IMR-90 (cell line): ENCODE measurements at regions not wholly inside any gene's neighbourhood (a gene's known extent, or its start where the extent isn't known, plus 50 kb on each side); places are given as distances from the start of the nearest gene placed in this dataset.

Experiments used
- ATAC-seq: fragments of 200-7000 bp; cut with Tn5 transposase; 2 replicates; pipeline ENCODE4 v1.9.1; 2020; ENCODE audit warnings: low read depth, mild to moderate bottlenecking, moderate library complexity
- BruUV-seq: library from RNA; stranded (reverse); fragments of 400-500 nt; replicated peaks from 2 replicates; lab custom pipeline; 2021; lab: Mats Ljungman, UMichigan
- CTCF ChIA-PET: fragments of 300-600 bp; formaldehyde crosslinking; extraction: SDS; loops from one replicate; lab custom pipeline; 2021; ENCODE audit warnings: antibody characterized with exemption; lab: Yijun Ruan, JAX
- POLR2A ChIA-PET: fragments of 300-600 bp; sonication (Branson Sonifier 250); formaldehyde crosslinking; loops from one replicate; lab custom pipeline; 2022; ENCODE audit warnings: antibody characterized with exemption; ENCODE audit not compliant: unreplicated experiment; lab: Charles Lee
- DNase-seq: peaks from one replicate; pipeline ENCODE4 v3.0.0; 2013
- H2AFZ ChIP-seq: replicated peaks from 2 replicates; pipeline ENCODE3; 2013; ENCODE audit warnings: low read length, mild to moderate bottlenecking; ENCODE audit not compliant: poor library complexity
- H2AK5ac ChIP-seq: 2 replicates; pipeline ENCODE4 v1.6.1; 2013; ENCODE audit warnings: low read depth, low read length, inconsistent platforms
- H2AK9ac ChIP-seq: replicated peaks from 2 replicates; pipeline ENCODE3; 2013; ENCODE audit warnings: mild to moderate bottlenecking, low read depth, low read length, moderate library complexity; ENCODE audit not compliant: poor library complexity
- H2BK120ac ChIP-seq: 2 replicates; pipeline ENCODE4 v1.6.1; 2013; ENCODE audit warnings: low read depth, low read length, inconsistent platforms
- H2BK15ac ChIP-seq: 3 replicates; pipeline ENCODE4 v1.6.1; 2013; ENCODE audit warnings: low read depth, low read length, inconsistent platforms
- H2BK20ac ChIP-seq: 2 replicates; pipeline ENCODE4 v1.6.1; 2013; ENCODE audit warnings: low read depth, mild to moderate bottlenecking, inconsistent platforms, low read length, moderate library complexity
- H2BK5ac ChIP-seq: 2 replicates; pipeline ENCODE4 v1.6.1; 2013; ENCODE audit warnings: mild to moderate bottlenecking, low read depth, low read length, inconsistent platforms; ENCODE audit not compliant: poor library complexity, severe bottlenecking
- H3K14ac ChIP-seq: replicated peaks from 2 replicates; pipeline ENCODE4 v1.6.1; 2013; ENCODE audit warnings: low read depth, low read length, inconsistent platforms
- H3K18ac ChIP-seq: 2 replicates; pipeline ENCODE4 v1.6.1; 2013; ENCODE audit warnings: low read depth, low read length, control low read depth
- H3K23ac ChIP-seq: 2 replicates; pipeline ENCODE4 v1.6.1; 2013; ENCODE audit warnings: low read depth, low read length, inconsistent platforms
- H3K27ac ChIP-seq: 2 replicates; pipeline ENCODE4 v1.5.1; 2013; ENCODE audit warnings: mild to moderate bottlenecking, control low read depth, low read length; ENCODE audit not compliant: insufficient read depth
- H3K27me3 ChIP-seq: 2 replicates; pipeline ENCODE4 v1.6.1; 2013; ENCODE audit warnings: low read length; ENCODE audit not compliant: control insufficient read depth, insufficient read depth
- H3K36me3 ChIP-seq: 2 replicates; pipeline ENCODE4 v1.6.1; 2013; ENCODE audit warnings: low read length, mixed read lengths; ENCODE audit not compliant: control insufficient read depth, insufficient read depth
- H3K4ac ChIP-seq: 2 replicates; pipeline ENCODE4 v1.6.1; 2013; ENCODE audit warnings: low read depth, low read length, inconsistent platforms
- H3K4me1 ChIP-seq: 2 replicates; pipeline ENCODE4 v1.6.1; 2013; ENCODE audit warnings: low read length, mixed read lengths; ENCODE audit not compliant: control insufficient read depth, insufficient read depth
- H3K4me2 ChIP-seq: 2 replicates; pipeline ENCODE4 v1.6.1; 2013; ENCODE audit warnings: low read depth, mild to moderate bottlenecking, control low read depth, low read length, moderate library complexity
- H3K4me3 ChIP-seq: 2 replicates; pipeline ENCODE4 v1.5.1; 2013; ENCODE audit warnings: low read depth, mild to moderate bottlenecking, control low read depth, low read length, moderate library complexity; ENCODE audit not compliant: insufficient read depth
- H3K56ac ChIP-seq: 2 replicates; pipeline ENCODE4 v1.6.1; 2013; ENCODE audit warnings: low read length, inconsistent platforms; ENCODE audit not compliant: insufficient read depth; ENCODE audit errors: extremely low read depth
- H3K79me1 ChIP-seq, 2 experiments: 2 replicates each; pipeline ENCODE4 v1.6.1; 2013; ENCODE audit warnings: low read length in 2 of 2, inconsistent platforms in 1 of 2, low read depth in 1 of 2
- H3K9ac ChIP-seq: 2 replicates; pipeline ENCODE4 v1.6.1; 2013; ENCODE audit warnings: low read depth, low read length, control low read depth
- H3K9me1 ChIP-seq: 2 replicates; pipeline ENCODE4 v1.6.1; 2013; ENCODE audit warnings: low read length, inconsistent platforms; ENCODE audit not compliant: insufficient read depth
- H3K9me3 ChIP-seq: 2 replicates; pipeline ENCODE4 v1.6.1; 2013; ENCODE audit warnings: low read length; ENCODE audit not compliant: control insufficient read depth, insufficient read depth
- H4K20me1 ChIP-seq: 2 replicates; pipeline ENCODE4 v1.6.1; 2013; ENCODE audit warnings: low read length, inconsistent platforms; ENCODE audit not compliant: insufficient read depth
- H4K5ac ChIP-seq: 2 replicates; pipeline ENCODE4 v1.6.1; 2013; ENCODE audit warnings: mild to moderate bottlenecking, low read depth, low read length, control low read depth
- H4K8ac ChIP-seq, 2 experiments: 2 replicates each; pipeline ENCODE4 v1.6.1; 2013; ENCODE audit warnings: low read depth in 2 of 2, low read length in 2 of 2, control low read depth in 1 of 2, inconsistent platforms in 1 of 2
- H4K91ac ChIP-seq: 2 replicates; pipeline ENCODE4 v1.6.1; 2013; ENCODE audit warnings: low read depth, low read length, inconsistent platforms; ENCODE audit not compliant: insufficient read depth
- BHLHE40 ChIP-seq: fragments of 150-350 bp; IDR thresholded peaks from 2 replicates; pipeline ENCODE4 v1.6.1; 2016; ENCODE audit warnings: mild to moderate bottlenecking, low read depth, low read length
- CEBPB ChIP-seq: IDR thresholded peaks from 2 replicates; pipeline ENCODE4 v1.6.1; 2012; ENCODE audit warnings: low read depth, low read length, improper control_type of control experiment
- CTCF ChIP-seq: conservative IDR thresholded peaks from 2 replicates; pipeline ENCODE4 v1.5.1; 2012; ENCODE audit warnings: mild to moderate bottlenecking, low read depth, low read length, improper control_type of control experiment
- MAFK ChIP-seq: IDR thresholded peaks from 2 replicates; pipeline ENCODE4 v1.6.1; 2012; ENCODE audit warnings: low read depth, low read length, improper control_type of control experiment
- MAZ ChIP-seq: IDR thresholded peaks from 2 replicates; pipeline ENCODE4 v1.6.1; 2012; ENCODE audit warnings: low read depth, mild to moderate bottlenecking, low read length, improper control_type of control experiment, moderate library complexity, borderline replicate concordance
- MXI1 ChIP-seq: IDR thresholded peaks from 2 replicates; pipeline ENCODE4 v1.6.1; 2012; ENCODE audit warnings: low read depth, mild to moderate bottlenecking, low read length, moderate library complexity, borderline replicate concordance
- POLR2A ChIP-seq: IDR thresholded peaks from 2 replicates; pipeline ENCODE4 v1.6.1; 2012; ENCODE audit warnings: mild to moderate bottlenecking, low read depth, low read length
- dilution Hi-C: fragments of 300-500 bp; cut with HindIII; formaldehyde crosslinking; loops from one replicate; pipeline ENCODE4 v1.14.3; 2018; ENCODE audit warnings: low sequenced_read_pairs; ENCODE audit not compliant: unreplicated experiment
- in situ Hi-C: fragments of 300-500 bp; cut with MboI; formaldehyde crosslinking; loops from 3 replicates; pipeline ENCODE4 v1.14.3; 2019; ENCODE audit warnings: low sequenced_read_pairs, inconsistent platforms, mixed read lengths
- intact Hi-C: fragments of 100-400 bp; cut with micrococcal nuclease; formaldehyde crosslinking; loops from 2 replicates; pipeline ENCODE4 v1.10.0; 2022

- ChIA-PET CTCF (no interaction called here), POLR2A (no interaction called here)
- no peak overlapping the region for H4K8ac ChIP-seq
- H3K9me3 ChIP-seq: no peaks in the 10 kb centered on the region
- no peak overlapping the region for H2AFZ ChIP-seq
- no peaks in the 10 kb centered on the region; the same call in 1 of the 2 replicates for H3K4me1 ChIP-seq
- H3K9me1 ChIP-seq: no peaks in the 10 kb centered on the region
- no peak overlapping the region for H3K56ac ChIP-seq
- H2AK5ac ChIP-seq: no peak overlapping the region
- H3K4ac ChIP-seq: no peak overlapping the region
- H2BK120ac ChIP-seq: no peak overlapping the region
- no peak overlapping the region for H2BK20ac ChIP-seq
- no peak overlapping the region for H2BK5ac ChIP-seq
- no peak overlapping the region for H3K27ac ChIP-seq
- H3K27me3 ChIP-seq: no peaks in the 10 kb centered on the region
- in situ Hi-C loops (no loop called here), dilution Hi-C loops (no loop called here), intact Hi-C loops (no loop called here)
- H3K14ac ChIP-seq: no peak overlapping the region
- TF ChIP-seq MAZ (no peak), CTCF (no peak), MXI1 (no peak), POLR2A (no peak), MAFK (no peak), CEBPB (no peak), BHLHE40 (no peak)
- H3K18ac ChIP-seq: no peak overlapping the region
- no peak overlapping the region for H2BK15ac ChIP-seq
- no peak overlapping the region for H2AK9ac ChIP-seq
- no peaks in the 10 kb centered on the region for H3K36me3 ChIP-seq
- no peak overlapping the region for H3K4me3 ChIP-seq
- no peak overlapping the region for H3K4me2 ChIP-seq
- no peak overlapping the region for H4K91ac ChIP-seq
- H4K5ac ChIP-seq: no peak overlapping the region
- no TSS peak for BruUV-seq
- H3K9ac ChIP-seq: no peak overlapping the region
- no peaks in the 10 kb centered on the region for H4K20me1 ChIP-seq
- ATAC-seq (no peak), DNase-seq (no peak)
- no peaks in the 10 kb centered on the region for H3K79me1 ChIP-seq
- no peak overlapping the region for H3K23ac ChIP-seq
These were observed 794.9 kb downstream of the MAT2B start for GRCh38 chr5:164300295-164300694.
